GM21717 (cell line): ENCODE measurements at regions not wholly inside any gene's neighbourhood (a gene's known extent, or its start where the extent isn't known, plus 50 kb on each side); places are given as distances from the start of the nearest gene placed in this dataset.

ENCODE experiments used
- ATAC-seq: cut with Tn5 transposase; IDR thresholded peaks from one replicate; pipeline ENCODE4 v1.9.1; 2021; ENCODE audit warnings: mild to moderate bottlenecking, moderate library complexity; ENCODE audit not compliant: unreplicated experiment

DNA sequence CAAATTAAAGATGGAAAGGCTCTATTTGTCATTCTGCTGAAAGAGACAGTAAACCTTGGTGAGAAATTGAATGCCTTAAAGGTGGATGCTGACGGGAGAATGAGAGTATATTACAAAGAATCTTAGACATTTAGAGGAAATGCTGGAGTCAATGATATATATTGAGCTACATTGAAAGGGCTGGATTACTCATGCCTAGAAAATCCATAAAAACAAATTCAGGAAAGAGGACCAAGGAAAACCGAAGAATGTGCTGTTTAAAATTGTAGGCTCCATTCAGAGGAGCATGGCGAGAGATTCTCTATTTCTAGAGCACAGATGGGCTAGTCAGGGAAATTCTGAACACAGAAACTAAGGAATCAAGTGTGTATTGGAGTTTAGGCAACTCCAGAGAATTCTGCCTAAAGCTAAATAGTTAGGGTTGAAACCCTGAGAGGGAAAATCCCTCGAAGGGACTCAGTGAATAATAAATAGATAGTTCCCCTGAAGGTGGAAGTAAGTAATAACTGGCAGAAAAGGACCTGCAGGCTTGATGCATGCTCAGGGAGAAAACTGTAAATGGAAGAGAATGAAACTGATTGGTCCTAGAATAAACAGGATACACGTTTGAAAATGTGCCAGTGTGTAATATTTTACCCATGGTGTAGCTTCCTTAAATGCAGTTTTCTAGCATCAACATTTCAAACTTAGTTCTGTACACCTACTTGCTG, 1532.4 kb upstream of the TENM3 start:
- no peak for ATAC-seq

DNA sequence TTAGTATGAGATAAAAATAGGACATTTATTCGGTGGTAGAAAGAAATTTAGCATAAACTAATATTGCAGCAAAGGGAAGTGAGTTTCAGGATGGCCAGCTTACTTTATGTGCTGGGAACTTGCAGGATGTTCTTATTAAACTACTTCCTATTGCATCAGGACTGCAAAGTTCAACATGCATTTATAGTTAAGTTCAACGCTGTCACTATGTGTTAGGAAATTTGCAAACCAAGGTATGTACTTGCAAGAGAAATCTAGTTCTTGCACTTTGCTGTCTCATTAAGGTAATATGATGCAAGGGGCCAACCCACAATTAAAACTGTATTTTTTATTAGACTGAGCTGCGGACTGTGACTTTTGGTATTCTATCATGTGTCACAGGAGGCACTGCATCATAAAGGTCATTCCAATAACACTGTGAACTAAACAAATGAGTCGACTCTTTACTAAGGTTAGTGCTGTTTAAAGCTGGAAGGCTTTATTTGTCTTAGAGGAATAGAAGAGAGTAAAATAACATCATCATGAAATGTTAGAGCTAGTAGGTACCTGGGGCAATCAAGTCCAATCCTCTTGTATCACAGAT, 1525.7 kb upstream of the TENM3 start:
- ATAC-seq, result no peak

DNA sequence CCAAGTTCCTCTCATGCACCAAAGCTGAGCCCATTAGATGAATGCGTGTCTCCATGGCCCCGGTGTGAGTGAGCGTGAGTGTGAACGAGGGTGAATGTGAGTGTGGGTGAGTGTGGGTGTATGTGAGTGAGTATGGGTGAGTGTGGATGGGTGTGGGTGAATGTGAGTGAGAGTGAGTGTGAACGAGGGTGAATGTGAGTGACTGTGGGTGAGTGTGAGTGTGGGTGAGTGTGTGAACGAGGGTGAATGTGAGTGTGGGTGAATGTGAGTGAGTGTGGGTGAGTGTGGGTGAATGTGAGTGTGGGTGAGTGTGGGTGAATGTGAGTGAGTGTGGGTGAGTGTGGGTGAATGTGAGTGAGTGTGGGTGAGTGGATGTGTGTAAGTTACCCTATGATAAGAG, 1521.8 kb upstream of the TENM3 start:
- no peak for ATAC-seq

DNA sequence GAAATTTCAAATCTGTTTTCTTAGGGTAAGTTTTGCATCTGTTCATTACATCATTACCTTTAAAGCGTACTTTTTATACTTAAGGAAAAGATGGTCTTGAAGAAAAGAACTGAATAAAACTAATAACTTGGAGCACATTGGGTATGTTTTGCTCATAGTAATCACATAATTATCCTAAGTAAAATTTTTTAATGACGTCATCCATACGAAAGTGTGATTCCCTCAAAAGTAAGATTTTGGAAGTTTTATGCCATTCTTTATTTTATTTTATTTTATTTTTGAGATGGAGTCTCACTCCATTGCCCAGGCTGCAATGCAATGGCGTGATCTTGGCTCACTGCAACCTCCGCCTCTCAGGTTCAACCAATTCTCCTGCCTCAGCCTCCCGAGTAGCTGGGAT, 1516.6 kb upstream of the TENM3 start:
- no peak for ATAC-seq

DNA sequence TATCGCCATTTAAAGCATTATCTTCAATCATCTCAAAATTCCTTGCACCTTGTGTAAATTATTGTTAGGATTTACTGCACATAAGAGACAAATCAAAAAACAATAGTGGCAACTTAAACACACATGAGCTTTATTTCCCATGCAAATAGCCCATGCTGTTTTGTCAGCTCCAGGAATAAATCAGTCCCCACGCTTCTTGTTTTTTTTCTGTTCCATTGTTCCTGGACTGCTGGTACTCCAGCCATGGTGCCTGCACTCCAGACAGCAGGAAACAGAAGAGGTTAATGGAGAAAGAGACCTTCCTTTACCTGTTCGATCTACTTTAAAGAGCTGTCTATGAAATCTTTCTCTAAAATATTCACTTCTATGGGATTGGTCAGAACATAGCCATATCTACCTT, 1515.7 kb upstream of the TENM3 start:
- ATAC-seq, result no peak

DNA sequence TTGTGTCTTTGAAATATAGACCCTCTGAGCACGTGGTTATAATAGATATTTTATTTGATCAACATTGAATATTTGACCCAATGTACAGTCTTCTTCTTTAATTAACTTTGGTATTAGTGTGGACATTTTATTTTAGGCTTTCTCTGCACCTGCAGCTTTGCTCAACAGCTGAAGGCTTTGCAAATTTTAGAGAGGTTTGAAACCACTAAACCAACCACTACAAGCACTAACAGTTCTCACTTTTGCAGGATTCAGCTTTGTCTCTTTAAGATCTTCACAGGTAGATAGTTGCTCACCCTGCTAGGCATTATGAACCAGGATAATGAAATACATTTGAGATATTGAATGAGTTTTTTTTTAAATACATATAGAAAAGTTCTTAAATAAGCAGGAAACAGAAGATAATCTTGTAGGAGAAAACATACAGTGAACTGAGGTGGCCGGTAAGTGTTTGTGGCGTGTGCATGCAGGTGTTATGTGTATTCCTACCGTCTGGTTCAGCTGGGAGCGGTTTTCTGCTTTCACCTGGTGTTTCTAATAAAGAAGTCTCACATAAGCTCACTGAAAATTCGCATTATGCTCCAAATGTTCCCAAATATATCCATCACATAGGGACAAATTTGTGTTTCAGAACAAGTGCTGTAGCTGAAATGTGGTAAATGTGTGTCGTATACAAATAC, 1508.3 kb upstream of the TENM3 start:
- ATAC-seq, result no peak

DNA sequence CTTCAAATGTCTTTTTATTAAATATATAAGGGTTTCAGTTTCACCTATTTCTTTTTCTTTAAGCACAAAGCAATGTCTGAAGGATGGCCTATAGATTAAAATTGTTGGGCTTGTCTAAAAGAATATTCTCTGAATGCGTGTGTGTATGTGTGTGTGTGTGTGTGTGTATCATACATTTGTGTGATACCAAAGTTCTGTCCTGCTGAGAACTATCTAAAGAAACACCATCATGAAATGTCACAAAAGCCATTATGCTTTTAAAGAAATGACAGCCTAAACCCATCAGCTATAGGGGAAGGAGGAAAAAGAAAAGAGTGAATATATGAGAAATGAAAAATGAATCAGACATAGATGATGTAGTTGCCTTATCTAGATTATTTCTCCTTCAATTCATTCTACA, 1501.5 kb upstream of the TENM3 start:
- no peak for ATAC-seq

DNA sequence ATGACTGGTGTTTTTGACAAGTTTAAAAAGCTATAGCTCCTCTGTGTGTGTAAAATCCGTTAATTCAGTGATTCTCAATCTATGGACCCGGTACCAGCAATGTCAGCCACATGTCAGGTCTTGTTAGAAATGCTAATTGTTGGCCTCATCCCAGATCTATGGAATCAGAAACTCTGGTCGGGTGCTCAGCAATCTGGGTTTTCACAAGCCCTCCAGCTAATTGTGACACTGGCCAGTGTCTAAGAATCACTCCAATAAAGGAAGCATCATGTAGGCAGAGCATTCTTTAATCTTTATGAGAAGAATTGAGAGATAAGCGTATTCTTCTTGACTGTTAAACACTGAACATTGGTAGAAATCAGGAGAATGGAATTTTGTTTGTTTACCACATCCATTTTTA, 1498.2 kb upstream of the TENM3 start:
- no peak for ATAC-seq

DNA sequence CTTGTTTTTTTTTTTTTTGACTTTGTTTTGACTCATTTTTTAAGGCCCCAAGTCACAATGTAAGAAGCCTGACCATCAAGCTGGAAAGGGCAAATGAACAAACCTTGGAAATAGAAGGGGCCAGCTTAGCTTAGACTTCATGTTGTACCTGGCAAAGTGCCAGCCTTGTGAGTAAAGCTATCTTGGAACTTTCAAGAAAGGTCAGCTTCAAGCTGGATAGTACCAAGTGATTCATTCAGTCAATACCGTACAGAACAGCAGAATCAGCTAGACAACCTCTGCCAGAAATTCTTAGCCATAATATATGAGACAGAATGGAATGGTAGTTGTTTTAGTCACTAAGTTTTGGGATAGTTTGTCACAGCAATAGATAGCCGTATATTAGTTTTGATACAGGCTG, 1492.2 kb upstream of the TENM3 start:
- ATAC-seq, result no peak

DNA sequence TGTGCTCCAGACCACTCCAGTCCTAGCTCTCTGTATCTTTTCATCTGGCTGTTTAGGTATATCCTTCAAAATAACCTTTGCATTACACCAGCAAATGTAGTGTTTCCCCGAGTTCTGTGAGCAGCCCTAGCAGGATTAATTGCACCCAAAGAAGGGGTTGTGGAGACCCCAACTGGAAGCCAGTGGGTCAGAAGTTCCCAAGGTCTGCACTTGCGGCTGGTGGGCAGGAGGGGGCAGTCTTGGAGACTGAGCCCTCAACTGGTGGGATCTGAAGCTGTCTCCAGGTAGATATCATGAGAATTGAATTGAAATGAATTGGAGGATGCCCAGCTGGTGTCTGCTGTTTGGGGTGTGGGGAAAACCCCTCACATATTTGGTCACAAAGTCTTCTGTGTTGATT, 1485.3 kb upstream of the TENM3 start:
- no peak for ATAC-seq

DNA sequence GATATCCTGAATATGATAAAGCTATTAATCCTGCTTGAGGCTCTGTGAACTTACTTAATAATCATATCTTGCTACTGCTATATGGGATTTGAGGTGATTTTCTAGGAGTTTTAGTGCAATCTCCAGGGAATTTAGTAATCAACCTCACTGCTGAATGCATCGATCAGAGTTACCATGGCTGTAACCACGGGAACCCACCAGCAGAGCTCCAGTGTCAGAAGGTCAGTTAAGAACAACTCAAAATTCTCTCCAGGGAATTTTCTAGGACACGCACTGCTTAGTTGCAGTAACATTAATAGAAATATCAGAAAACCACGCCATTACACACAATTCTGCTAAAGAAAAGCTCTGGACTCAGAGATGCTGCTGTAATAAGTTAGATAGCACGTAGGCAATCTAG, 1477.2 kb upstream of the TENM3 start:
- ATAC-seq, result no peak

DNA sequence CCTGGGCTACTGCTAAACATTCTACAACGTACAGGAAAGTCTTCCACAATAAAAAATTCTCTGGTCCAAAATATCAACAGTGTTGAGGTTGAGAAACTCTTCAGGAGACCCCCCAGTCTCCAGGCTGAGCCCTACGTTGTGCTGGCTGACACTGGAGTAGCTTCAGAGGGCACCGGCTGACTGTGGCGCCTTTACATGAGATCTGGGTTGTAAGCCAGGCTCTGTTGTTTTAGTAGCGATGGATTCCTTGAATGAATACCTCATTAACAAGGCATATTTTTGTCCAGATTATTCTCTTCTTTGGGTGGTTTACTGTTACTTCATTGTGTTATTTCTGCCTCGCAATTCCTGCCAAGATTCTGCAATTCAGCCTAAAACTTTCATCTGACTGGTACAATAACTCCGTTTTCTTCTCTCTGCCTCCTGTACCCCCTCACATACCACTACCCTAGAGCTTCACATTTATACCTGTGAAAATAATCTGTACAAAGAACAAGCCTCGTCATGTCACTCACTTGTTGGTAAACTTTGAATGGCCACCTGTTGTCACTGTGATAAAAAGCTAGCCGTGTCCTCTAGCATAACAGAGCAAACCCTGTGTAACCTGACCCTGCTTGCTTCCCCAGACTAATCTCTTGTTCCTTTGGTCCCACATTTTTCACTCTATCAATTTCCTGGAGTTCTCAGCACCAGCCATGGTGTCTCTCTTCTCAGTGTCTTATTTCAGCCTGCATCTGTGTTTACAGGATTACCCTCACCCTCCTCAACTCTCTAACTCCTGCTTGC, 1476.1 kb upstream of the TENM3 start:
- ATAC-seq, result no peak

DNA sequence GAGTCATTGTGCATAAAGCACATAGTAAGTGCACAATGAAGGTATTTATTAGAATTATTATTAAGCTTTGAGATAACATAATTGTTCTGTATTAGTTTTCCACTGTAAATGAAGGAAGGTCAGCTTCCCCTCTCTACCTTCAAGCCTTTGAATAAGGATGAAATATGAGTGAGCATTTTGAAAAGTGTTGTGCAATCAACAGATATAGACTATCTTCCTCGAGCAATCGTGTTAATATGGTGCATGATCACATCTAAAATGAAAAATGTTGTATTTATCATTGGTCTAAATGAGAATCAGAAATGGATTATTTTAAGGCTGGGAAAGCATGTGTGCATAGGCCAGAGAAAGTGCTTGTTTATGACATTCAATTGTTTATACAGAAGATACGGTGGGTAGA, 1474.6 kb upstream of the TENM3 start:
- no peak for ATAC-seq

DNA sequence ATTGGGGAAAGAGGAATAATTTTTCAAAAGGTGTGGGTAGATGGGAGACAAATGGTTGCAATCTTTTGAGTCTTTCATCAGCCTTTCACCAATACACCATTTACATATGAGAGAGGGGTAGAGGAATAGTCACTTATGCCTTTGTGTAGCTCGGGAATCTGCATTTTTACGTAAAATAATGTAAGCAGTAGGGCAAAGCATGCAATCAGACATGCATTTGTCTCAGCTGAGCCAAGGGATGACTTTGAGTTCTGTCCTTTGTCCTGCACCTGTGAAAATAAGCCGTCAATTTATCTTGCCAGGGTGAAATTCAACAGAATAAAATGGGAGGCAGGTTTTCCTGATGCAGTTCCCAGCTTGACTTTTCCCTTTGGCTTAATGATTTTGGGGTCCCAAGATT, 1473.4 kb upstream of the TENM3 start:
- ATAC-seq, result no peak

DNA sequence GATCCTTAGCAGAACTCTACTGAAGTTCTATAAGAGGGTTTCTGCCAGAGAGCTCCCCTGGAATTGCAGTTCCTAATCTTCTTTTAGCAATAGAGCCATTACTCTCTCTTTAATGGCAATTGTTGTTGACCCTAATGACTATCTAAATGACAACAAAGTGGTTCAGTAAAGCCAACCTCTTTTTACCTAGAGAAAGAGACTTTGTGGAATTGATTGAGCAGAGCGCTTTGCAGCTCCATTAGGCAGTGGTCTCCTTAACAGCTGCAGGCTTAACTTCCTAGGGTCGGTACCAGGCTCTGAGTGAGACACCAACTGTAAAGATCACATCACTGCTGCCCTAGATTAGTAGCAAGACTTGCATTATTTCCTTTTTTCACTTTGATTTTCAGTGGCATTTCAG, 1472.9 kb upstream of the TENM3 start:
- ATAC-seq, result no peak

DNA sequence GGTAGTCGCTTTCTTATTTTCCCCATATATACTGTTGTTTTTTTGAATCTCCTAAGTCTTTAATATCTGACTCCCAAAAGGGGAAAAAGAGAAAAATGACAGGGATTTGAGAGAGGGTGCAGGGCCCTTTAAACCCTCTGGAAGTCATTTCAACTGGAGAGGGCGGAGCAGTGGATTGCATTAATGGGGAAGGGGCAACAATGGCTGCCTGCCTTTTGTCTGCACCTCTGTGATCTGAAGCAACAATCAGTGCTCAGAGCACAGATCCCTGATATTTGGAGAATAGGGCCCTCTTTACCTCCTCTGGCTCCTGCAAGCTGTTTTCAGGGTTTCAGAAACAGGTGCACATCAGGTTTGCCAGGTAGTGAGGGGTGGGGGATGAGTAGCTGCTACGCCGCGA, 1458.3 kb upstream of the TENM3 start:
- no peak for ATAC-seq

DNA sequence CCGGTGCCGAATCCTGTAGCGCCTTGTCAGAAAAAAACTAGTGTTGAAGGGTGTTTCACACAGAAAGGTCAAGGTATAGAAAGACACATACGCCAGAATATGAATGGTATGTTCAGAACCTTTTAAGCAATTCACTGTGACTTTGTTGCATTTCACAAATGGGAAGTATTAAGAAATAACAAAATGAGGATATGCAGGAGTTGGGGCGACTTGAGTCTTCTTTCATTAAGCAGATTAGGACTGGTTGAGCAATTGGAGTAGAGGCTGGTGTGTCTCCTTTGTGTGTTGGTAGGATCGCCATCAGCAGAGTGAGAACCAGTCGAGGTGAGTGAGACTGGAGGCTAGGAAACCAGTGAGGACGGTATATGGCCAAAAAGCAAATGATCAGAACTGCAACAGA, 1454.5 kb upstream of the TENM3 start:
- ATAC-seq, result no peak

DNA sequence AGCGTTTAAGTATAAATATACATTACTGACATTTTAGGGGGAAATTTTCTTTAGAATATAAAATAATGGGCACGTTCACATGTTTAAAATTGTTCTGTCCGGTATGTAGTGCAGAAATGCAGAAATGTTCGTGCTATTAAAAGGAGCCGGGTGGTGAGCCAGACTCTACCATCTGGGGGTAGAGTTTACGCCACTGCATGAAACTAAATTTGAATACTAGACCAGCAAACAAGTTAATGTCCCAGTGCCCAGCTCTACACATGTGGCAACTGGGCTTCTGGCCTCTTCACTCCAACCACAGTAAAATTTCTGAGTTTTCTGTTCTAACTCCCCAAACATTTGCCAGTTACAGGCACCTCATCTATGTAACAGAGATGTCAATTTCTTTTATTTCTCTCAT, 1453.3 kb upstream of the TENM3 start:
- no peak for ATAC-seq

DNA sequence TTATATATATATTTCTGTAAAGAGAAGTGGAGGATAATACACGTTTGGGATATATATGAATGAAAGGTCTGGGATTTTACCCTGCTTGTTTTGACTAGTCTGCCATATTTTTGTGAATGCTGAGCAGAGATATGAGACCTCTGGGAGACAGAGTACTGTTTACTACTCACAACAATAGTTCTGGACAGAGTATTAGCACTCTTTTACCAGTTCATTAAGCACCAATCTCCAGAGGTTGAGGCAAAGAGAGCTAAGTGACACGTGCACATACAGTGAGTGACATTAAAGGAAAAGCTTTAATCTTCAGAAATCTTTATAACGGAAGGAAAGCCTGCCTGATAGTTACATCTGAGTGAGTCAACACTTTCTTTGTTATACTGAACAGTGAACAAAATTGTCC, 1452.7 kb upstream of the TENM3 start:
- no peak for ATAC-seq

DNA sequence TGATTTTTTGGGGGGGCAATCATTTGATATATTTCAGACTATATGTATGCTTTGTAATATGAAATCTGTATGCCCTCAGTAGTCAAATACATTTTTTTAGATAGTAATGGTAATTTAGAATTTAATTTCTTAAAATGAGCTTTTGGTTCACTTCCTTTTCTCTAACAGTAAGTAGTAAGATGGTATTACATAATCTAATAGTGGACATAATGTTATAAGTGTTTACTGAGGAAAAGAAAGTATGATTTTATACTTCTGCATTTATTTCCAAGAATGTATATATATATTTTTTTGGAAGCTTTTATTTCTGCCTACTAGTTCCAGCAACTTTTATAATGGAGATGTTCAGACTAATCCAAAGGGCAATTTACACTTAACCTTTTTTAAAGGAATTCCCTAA, 1450.7 kb upstream of the TENM3 start:
- ATAC-seq, result no peak

DNA sequence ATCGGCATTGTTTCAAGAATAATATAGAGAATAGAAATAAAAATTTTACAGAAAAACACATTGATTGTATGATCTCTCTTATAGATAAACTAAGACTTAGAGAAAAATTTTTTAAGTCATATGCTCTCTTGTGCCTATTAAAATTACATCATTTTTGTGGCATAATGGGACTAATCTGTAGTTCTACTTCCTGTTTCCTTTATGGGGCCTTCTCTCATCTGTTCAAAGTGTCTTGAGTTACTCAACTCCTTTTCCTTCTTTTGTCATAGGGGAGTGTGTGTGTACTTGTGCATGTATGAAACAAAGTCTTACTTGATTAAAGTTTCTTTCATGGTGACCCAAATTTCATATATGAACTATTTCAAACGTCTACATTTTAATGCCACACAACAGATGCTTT, 1448.9 kb upstream of the TENM3 start:
- no peak for ATAC-seq

DNA sequence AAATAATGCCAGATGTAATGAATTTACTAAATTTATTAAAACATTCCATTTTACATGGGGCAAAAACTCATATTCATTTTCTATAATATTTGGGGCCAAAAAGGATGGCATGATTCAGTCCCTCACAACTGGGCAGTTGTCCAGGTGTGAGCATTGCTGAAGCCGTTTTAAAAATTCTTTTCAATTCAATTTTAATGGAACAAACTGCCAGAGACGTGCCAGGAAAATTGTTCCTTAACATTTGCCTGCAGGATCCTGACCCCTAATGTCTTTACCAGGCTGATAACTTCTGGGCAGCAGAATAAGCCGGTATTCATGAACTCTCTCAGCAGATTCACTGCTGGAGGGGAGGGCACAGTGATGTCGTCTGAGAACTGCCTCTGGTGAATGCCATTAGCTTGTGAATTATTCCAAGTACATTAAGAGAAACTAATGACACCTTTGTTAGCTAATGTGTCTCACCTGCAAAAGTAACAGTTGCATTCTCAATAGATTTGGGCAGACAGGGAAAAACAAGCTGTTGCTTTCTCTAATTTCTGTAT, 1445.1 kb upstream of the TENM3 start:
- no peak for ATAC-seq
